Stimulated activated CD4-positive, alpha-beta T cell treated with anti-CD3 and anti-CD28 coated beads, Interleukin-12 subunit alpha, Interleukin-12 subunit beta, amount 100 ng/mL, for 24 hours (primary cell): ENCODE measurements at regions not wholly inside any gene's neighbourhood (a gene's known extent, or its start where the extent isn't known, plus 50 kb on each side); places are given as distances from the start of the nearest gene placed in this dataset.

Experiments used
- DNase-seq, 2 experiments: peaks; one replicate each; pipeline ENCODE4 v3.0.0-alpha.2; 2020; ENCODE audit warnings: low read depth in 2 of 2

- DNase-seq = no peak
These were observed 80.8 kb upstream of the CERS6 start for GRCh38 chr2:168375195-168375798.

GRCh38 chr2:168378960-168379669, 77.0 kb upstream of the CERS6 start:
- no peak for DNase-seq

GRCh38 chr2:168380500-168380899, 75.6 kb upstream of the CERS6 start:
- no peak for DNase-seq

- no peak for DNase-seq
These were observed 64.0 kb upstream of the CERS6 start for GRCh38 chr2:168392024-168392423.

GRCh38 chr2:168392797-168393196, 63.3 kb upstream of the CERS6 start:
- no peak for DNase-seq

GRCh38 chr2:168394262-168394661, 61.8 kb upstream of the CERS6 start:
- no peak for DNase-seq

GRCh38 chr2:168396131-168396530, 59.9 kb upstream of the CERS6 start:
- DNase-seq = no peak

- no peak for DNase-seq
These were observed 58.4 kb upstream of the CERS6 start for GRCh38 chr2:168397629-168398028.

GRCh38 chr2:168401048-168401556, 55.0 kb upstream of the CERS6 start:
- no peak for DNase-seq

GRCh38 chr2:168401771-168402170, 54.3 kb upstream of the CERS6 start:
- DNase-seq = no peak

- DNase-seq = no peak
These were observed 53.5 kb upstream of the CERS6 start for GRCh38 chr2:168402531-168402930.

- no peak for DNase-seq
These were observed 52.3 kb upstream of the CERS6 start for GRCh38 chr2:168403736-168404135.

- no peak for DNase-seq
These were observed 51.3 kb upstream of the CERS6 start for GRCh38 chr2:168404764-168405163.
